Stromal cell of bone marrow (primary cell): ENCODE measurements at regions not wholly inside any gene's neighbourhood (a gene's known extent, or its start where the extent isn't known, plus 50 kb on each side); places are given as distances from the start of the nearest gene placed in this dataset.

ENCODE experiments used
- DNase-seq: peaks from one replicate; pipeline ENCODE4 v3.0.0-alpha.2; 2012; ENCODE audit warnings: low read depth

DNA sequence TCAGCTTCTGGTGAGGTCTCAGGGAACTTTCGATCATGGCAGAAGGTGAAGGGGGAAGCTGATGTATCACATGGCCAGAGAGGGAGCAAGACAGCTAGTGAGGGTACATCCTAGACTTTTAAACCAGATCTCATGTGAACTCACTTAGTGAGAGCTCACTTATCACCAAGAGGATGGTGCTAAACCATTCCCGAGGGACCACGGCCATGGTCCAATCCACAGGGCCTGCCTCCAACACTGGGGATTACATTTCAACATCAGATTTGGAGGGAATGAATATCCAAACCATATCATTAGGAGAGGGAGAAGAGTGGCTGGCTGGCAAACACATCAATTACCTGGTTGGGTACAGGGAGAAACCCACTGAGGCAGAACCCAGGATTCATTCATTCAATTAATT, 75.7 kb upstream of the HAAO start:
- DNase-seq = no peak

DNA sequence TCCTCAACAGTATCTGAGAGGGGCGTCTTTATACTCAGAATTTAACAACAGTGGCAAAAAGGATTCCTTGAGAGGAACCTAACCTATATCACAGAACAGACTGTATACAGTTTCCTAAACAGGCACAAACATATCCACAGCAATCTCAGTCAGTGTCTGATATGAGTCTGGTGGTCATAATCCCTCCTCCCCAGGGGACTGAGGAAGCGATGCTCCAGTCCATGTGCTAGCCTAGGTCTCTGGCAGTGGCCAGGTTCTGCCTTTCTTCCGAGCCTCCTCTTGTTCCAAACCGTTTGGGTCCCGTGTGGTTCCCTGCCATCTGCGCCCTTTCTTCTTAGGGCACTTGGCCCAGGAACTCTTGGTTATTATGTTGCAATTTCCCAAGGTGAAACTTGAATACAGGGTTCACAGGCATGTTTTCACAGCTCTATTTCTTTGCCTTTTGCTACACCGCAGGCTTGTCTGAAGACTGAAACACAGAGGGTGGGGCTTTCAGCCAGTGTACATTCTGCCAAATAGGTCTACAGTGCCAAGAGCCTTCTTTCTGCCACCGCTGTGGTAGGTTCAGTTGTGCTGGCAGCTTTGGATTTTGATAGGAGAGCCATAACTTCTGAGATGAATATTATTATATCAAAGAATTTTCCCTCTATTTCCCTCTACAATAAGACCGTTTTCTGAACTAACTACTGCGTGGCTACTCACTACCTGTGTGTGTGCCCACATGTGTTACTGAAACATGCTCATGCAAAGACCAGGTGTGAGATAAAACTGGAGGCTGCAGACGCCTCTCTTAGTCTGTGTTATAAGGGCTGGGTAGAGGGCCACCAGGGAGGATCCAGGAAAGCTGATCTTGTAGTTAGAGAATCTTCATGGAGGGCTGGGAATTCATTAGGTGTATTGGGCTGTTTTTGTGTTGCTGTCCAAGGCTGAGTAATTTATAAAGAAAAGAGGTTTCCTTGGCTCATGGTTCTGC, 75.0 kb upstream of the HAAO start:
- DNase-seq = no peak

DNA sequence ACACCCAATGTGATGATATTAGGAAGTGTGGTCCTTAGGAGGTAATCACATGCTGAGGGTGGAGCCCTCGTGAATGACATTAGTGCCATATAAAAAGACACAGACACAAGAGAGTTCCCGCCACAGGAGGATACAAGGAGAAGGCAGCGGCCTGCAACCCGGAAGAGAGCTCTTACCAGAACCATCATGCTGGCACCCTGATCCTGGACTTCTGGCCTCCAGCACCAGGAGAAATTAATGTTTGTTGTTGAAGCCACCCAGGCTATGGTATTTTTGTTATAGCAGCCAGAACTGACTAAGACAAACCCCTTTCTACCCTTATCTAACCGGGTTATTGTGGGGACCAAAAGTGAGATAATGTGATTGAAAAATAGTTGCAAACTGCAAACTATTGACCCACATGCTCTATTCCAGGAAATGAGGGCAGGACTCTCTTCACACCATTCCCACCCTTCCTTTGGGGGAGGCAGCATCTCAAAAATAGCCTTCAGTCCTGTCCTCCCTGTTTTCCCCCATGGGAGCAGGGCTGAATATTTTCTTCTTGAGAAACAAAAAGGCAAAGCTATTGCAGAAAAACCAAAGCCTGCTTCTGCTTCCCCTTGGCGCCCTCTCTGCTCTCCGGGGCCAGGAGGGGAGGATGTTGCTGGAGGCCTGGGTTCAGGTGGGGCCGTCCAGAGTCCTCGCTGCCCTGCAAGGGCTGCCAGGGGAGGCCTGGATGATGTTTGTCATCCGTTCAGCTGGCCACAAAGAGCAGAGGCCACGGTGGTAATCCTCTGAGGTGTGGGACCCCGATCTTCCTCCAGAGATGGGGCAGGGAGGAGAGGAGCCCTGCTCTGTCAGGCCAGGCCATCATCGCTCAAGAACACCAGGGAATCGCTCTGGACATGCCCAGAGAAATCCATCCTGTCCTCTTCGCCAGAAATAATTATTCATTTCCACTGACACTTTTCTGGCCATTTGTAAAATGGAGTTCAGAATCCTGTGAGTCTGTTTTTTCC, 73.8 kb upstream of the HAAO start:
- DNase-seq = no peak

DNA sequence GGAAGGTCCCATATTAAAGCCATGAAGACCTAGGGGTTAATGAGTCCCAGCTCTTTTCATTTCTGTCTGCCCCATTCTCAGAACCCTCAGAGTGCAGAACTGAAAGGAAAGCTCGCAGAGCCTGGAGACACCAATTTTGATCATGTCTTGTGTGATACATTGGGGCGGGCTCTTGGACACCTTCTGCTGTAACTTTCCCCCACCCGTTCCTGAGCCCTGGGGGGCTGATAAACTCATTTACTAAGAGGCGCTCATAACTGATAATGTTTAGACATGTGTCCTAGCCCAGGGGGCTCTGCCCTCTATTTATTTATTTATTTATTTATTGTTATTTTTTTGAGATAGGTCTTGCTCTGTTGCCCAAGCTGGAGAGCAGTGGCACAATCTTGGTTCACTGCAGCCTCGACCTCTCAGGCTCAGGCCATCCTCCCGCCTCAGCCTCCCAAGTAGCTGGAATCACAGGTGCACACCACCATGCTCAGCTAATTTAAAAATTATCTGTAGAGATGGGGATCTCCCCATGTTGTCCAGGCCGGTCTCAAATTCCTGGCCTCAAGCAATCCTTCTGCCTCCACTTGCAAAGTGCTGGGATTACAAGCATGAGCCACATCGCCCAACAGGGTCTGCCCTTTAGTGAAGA, 72.4 kb upstream of the HAAO start:
- no peak for DNase-seq

- DNase-seq = no peak
Observed at GRCh38 chr2:42864222-42864621, 71.8 kb upstream of the HAAO start.

DNA sequence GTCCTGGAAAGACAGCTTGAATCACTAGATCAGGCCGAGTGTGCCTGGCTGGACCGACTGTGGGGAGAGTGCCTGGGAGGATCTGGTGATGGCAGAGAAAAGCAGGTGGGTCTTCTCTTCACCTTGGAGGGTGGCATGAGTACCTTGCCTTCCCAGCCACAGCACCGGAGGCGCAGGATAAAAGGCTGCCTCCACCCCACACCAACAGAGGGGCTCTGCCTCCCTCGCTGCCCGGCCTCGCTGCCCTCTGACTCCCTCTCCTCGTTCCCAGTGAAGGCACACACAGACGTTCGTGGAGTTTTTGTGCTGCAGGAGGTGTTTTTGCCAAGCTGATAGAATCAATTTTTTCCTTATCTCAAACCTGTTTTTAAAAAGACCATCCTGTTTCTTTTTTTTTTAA, 71.4 kb upstream of the HAAO start:
- no peak for DNase-seq

DNA sequence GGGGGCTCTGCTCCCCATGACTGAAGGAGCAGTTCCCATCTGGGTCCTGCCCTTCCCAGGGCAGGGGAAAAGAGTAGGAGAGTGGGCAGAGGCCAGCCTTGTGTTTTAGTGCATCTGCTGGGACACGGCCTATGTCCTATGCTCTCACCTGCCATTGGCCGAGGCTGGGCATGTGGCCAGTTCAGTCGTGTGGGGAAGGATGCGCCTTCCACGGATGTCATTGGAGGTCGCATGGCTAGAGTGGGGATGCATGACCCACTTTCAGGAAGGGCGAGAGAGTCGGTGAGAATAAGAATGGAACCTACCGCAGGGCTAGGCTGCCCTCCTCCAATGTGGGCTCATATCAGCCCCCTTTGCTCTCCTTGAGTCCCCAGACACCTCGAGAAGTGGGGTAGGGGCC, 70.9 kb upstream of the HAAO start:
- DNase-seq = no peak

DNA sequence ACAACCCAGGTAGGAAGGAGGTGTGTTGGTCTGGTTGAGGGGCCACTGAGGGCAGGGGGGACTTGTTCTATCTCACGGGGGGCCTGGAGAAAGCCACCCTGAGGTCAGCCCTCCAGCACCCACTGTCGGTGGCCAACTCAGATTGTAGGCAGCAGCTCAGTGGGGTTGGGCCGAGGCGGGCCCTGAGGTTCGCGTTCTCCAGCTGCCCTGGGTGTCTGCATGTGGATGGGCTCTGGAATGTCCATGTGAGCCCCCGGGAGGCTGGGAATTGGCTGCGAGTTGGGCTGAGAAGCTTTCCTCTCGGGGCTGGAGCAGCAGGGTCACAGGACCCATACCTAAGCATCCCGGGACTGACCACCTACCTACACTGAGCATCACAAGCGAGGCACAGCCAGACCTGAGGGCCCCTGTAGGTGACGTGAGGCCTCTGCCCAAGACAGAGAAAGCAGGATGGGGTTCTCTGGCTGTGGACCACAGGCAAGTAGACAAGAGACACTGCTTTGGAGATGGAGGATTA, 70.3 kb upstream of the HAAO start:
- no peak for DNase-seq

DNA sequence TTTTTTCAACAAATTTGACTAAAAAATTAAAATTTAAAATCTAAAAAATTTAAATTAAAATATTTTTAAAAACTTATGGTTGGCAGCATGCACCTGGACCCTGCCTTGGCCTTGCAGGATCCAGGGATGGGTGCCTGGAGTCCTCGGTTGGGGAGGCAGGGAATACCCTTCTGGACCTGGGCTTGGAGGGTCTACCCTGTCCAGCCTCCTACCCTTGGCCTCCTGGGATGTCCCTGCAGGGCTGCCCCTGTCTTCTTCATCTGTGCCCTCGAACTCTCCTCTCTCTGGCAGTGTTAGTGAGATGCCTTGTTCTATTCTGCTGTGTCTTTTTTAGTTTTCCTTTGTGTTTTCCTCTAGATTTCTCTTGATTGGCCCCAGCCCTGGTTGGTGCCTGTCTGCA, 68.9 kb upstream of the HAAO start:
- no peak for DNase-seq

DNA sequence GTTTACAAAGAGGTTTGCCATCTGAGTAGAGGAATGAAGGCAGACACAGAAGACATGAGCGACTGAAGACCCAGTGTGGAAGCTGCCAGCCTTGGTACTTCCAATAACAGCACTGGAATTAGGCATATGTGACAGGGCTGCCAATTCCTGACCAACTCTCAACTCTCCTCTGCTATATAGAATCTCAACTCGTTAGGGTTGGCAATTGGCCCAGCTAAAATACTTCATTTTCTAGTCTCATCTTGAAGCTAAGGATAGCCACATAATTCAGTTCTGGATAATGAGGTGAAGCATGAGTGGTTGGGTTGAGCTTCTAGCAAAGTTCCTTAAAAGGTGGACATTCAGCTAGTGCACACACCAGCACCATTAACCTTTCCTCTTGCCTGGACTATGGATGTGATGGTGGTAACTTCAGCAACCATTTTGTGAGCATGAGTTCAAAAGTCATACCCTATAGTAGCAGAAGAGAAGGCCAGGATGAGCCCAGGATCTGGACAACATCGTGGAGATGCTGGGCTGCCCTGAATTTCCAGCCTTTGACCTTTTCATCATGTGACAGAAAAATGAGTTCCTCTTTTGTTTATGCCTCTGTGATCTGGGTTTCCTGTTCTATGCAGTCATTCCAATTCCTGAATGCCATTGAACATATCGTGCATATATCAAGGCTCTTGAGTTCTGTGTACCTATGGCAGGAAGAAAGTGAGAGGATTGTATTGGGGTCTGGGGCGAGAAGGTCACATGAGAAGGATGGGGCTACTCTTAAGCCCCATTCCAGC, 68.1 kb upstream of the HAAO start:
- DNase-seq = no peak

- DNase-seq = no peak
Observed at GRCh38 chr2:42859791-42860190, 67.4 kb upstream of the HAAO start.

- peak; percentile 63 for DNase-seq
Observed at GRCh38 chr2:42859006-42859552, 66.7 kb upstream of the HAAO start.

DNA sequence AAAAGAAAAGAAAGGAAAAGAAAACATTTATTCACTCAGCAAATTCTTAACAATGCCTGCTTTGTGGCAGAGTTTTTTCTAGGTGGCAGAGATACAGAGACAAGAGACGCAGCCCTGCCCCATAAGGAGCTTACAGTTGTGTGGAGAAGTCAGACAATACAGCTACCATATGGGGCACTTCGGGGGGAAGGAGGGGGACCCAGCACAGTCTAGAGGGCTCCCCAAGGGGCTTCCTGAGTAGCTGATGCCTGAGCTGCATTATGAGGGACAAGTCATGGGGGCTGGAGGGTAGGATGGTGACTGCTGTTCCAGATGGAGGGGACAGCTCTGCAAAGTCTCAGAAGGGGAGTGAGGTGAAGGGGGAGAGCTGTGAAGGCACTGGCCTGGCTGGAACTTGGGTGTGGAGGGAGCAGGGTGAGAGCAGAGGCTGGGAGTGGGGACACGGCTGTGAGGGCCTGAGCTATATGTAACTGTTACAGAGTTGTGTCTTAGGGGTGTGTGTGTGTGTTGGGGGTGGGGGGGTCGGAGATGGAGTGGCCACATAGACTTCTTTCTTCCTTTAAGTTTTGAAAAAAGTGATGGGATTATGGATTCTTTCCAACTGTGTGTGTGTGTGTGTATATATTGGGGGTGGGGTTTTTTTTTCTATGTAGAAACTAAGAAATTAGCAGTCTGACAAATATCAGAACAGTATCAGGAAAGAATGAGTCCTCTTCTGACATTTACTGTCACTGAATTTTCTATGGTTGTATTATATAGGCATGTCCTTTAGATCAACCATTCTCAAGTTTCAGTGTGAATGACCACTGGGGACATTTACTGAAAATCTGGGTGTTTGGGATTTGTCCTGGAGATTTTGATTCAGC, 66.0 kb upstream of the HAAO start:
- DNase-seq = no peak

DNA sequence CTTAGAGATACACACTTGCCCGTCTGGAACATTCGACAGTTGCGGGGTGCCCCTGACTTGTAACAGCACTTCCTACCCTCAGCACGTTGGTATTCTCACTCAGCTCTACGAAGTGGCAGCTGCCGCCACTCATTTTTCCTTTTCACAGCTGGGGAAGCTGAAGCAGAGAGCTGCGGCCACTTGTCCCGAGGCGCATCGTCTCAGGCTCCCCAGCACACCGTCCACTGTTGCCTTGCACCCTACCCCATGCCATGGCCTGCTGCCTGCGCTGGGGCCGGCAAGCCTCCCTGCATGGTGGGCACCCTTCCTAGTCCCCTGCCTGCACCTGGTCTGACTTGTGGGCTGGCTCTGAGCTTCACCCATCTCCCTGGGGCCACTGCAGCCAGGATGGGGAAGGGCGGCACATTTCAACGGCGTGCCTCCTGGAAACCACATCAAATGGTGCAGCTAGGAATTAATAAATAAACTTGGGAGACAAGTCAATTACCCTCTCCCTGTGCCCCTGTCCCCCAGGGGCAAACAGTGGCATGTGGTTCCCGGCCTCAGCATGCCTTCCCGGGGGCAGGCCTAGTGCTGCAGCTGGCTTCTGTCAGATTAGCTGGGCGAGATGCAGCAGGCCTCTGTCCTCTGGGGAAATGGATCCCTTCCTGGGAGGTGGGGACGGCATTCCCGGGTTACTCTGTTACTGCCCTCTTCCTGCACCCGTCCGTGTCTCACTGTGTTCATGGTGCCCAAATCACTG, 64.7 kb upstream of the HAAO start:
- no peak for DNase-seq

DNA sequence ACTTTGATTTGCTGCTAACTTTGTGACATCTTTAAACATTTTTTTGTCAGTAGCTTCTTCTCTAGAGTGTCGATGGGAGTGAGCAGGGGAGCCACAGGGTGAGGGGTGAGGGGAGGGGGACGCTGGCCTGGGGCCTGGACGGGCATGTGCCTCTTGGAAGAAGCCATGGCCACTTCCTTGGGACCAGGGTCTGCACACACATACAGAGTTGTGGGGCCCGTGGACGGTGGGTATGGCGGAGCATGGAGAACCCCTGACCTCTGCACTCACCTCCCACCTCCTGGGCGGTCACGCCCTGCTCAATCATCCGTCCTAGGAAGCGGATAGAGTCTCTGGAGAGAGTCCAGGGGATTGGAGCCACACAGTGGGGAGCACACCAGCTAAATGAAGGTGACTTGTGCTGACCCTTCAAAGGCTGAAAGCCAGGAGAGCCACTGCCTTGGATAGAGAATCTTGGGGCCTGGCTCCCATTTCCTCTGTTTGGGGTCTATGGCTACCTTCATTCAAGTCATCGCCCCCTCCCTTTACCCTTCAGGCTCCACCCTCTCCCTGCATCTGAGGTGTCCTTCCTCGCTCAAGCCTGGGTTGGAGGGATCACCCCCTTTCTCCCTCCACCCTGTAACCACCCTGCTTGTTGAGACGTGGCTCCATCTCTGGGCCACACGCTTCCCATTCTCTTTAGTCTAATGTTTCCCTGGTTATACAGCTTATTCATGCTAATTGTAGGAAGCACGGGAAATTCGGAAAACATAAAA, 63.9 kb upstream of the HAAO start:
- no peak for DNase-seq

DNA sequence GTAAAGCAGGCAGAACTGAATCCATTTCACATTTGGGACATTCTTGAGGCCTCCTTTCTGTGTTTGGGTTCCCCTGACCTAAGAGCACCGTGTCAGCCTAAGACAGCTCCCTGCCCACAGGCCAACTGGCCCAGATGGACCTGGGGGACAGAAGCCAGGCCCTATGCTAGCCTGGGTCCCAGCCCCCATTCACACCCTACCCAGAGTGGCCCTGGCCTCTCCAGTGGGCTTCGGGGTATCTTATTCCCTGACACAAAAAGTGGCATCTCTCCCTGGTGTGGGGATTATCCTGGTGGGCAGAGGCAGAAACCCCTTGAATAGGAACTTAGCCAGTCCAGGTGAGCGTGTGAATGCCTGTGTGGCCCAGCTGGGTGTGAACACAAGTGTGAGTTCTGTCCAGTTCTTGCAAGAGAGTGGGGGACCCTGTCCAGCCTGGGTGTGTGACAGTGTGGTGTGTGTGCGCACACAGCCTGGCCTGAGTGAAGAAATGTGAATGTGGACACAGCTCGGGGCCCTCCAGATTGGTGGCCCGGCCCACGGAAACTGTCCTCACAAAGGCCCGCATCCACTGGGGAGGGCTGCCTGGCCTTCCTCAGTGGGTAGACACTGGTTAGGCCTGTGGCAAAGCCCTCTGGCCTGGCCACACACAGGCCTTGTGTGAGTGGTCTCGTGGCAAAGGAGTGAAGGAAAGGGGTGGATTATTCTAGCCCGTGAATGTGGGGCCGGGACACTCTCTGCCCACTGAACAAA, 63.0 kb upstream of the HAAO start:
- no peak for DNase-seq

DNA sequence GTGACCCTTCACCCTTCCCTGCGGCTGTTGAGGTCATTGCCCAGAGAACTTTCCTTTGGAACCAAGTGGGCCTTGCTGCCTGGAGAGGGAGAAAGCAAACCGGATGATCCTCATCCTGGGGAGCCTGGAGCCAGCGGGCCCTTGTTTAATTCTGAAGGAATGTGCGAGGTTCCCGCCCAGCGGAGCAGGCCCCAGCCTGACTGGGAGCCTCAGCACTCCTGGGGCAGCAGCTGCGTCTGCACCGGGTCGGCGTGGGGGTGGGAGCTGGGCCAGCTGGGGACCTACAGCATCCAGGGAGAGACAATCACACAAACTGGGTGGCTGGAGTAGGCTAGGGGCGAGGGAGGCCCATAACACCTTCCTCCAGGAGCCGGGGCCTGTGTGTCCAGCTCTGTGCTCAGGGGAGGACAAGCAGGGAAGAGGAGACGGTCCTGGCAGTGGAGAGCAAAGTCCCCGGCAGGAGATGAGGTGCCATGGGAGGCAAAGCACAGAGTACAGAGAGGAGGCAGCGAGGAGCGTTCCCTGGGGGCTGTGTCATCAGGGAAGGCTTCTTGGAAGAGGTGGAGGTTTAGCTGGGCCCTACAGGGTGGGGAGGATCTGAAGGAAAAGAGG, 61.9 kb upstream of the HAAO start:
- DNase-seq = peak; percentile 26
